ENCODE measurements at regions not wholly inside any gene's neighbourhood (a gene's known extent, or its start where the extent isn't known, plus 50 kb on each side); places are given as distances from the start of the nearest gene placed in this dataset.

- Histone ChIP-seq H3K4me3 (no peak overlapping the region), H3K9me3 (no peaks in the 10 kb centered on the region), H3K4me1 (no peaks in the 10 kb centered on the region), H3K27me3 (no peaks in the 10 kb centered on the region), H3K36me3 (no peaks in the 10 kb centered on the region), H3K27ac (no peak overlapping the region)
- no peak for TF ChIP-seq POLR2A (IDR thresholded peaks at IDR 0.05)
- no peak for TF ChIP-seq CTCF (IDR thresholded peaks at IDR 0.05)
- intact Hi-C loops (cut with DNase I; ENCODE audit: low total_unique reads), result no loop called here
- DNase-seq, result no peak
These were observed 987.7 kb downstream of the TTLL7 start for GRCh38 chr1:83011265-83011664.

- no peak overlapping the region for H3K4me3 ChIP-seq
- intact Hi-C loops (cut with DNase I; ENCODE audit: low total_unique reads), result no loop called here
- no peak for DNase-seq
- TF ChIP-seq POLR2A (IDR thresholded peaks at IDR 0.05) (no peak), CTCF (IDR thresholded peaks at IDR 0.05) (no peak)
- no peaks in the 10 kb centered on the region for H3K36me3 ChIP-seq
- no peaks in the 10 kb centered on the region for H3K27me3 ChIP-seq
- H3K9me3 ChIP-seq, result no peaks in the 10 kb centered on the region
- no peak overlapping the region for H3K27ac ChIP-seq
- H3K4me1 ChIP-seq, result no peaks in the 10 kb centered on the region
These were observed 992.7 kb downstream of the TTLL7 start for GRCh38 chr1:83006271-83006670.

GRCh38 chr1:83000286-83000685 is 998.6 kb downstream of the TTLL7 start:
- Histone ChIP-seq H3K4me1 (no peaks in the 10 kb centered on the region), H3K4me3 (no peak overlapping the region), H3K27ac (no peak overlapping the region), H3K9me3 (no peaks in the 10 kb centered on the region), H3K27me3 (no peaks in the 10 kb centered on the region), H3K36me3 (no peaks in the 10 kb centered on the region)
- TF ChIP-seq POLR2A (IDR thresholded peaks at IDR 0.05) (no peak), CTCF (IDR thresholded peaks at IDR 0.05) (no peak)
- intact Hi-C loops (cut with DNase I; ENCODE audit: low total_unique reads), result no loop called here
- DNase-seq, result no peak

GRCh38 chr1:82995951-82996350 is 1003.0 kb downstream of the TTLL7 start:
- Histone ChIP-seq H3K36me3 (no peaks in the 10 kb centered on the region), H3K4me3 (no peak overlapping the region), H3K27me3 (no peaks in the 10 kb centered on the region), H3K4me1 (no peaks in the 10 kb centered on the region), H3K9me3 (no peaks in the 10 kb centered on the region), H3K27ac (no peak overlapping the region)
- intact Hi-C loops (cut with DNase I; ENCODE audit: low total_unique reads), result no loop called here
- TF ChIP-seq POLR2A (IDR thresholded peaks at IDR 0.05) (no peak), CTCF (IDR thresholded peaks at IDR 0.05) (no peak)
- DNase-seq, result no peak

- Histone ChIP-seq H3K36me3 (no peaks in the 10 kb centered on the region), H3K9me3 (no peaks in the 10 kb centered on the region), H3K4me1 (no peaks in the 10 kb centered on the region), H3K4me3 (no peak overlapping the region), H3K27ac (no peak overlapping the region), H3K27me3 (no peaks in the 10 kb centered on the region)
- no peak for TF ChIP-seq CTCF (IDR thresholded peaks at IDR 0.05)
- TF ChIP-seq POLR2A (IDR thresholded peaks at IDR 0.05), result no peak
- no peak for DNase-seq
- intact Hi-C loops (cut with DNase I; ENCODE audit: low total_unique reads), result no loop called here
These were observed 1004.2 kb downstream of the TTLL7 start for GRCh38 chr1:82994616-82995263.

All from uterus (tissue), 3 donors.